ENCODE measurements at regions not wholly inside any gene's neighbourhood (a gene's known extent, or its start where the extent isn't known, plus 50 kb on each side); places are given as distances from the start of the nearest gene placed in this dataset.

- TF ChIP-seq GABPA (IDR thresholded peaks at IDR 0.05; ENCODE audit: low read depth) (no peak), SPI1 (IDR thresholded peaks at IDR 0.05; ENCODE audit: borderline replicate concordance, low read depth) (peak; percentile 59; the same call in 1 of the 2 replicates), POLR2AphosphoS5 (IDR thresholded peaks at IDR 0.05; ENCODE audit: low read depth) (no peak), REST (IDR thresholded peaks at IDR 0.05; ENCODE audit: insufficient replicate concordance, low read depth) (no peak)
- TF ChIP-seq, protein P1, sequence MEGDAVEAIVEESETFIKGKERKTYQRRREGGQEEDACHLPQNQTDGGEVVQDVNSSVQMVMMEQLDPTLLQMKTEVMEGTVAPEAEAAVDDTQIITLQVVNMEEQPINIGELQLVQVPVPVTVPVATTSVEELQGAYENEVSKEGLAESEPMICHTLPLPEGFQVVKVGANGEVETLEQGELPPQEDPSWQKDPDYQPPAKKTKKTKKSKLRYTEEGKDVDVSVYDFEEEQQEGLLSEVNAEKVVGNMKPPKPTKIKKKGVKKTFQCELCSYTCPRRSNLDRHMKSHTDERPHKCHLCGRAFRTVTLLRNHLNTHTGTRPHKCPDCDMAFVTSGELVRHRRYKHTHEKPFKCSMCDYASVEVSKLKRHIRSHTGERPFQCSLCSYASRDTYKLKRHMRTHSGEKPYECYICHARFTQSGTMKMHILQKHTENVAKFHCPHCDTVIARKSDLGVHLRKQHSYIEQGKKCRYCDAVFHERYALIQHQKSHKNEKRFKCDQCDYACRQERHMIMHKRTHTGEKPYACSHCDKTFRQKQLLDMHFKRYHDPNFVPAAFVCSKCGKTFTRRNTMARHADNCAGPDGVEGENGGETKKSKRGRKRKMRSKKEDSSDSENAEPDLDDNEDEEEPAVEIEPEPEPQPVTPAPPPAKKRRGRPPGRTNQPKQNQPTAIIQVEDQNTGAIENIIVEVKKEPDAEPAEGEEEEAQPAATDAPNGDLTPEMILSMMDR (IDR thresholded peaks at IDR 0.05; ENCODE audit: insufficient read depth, low read length): no peak
- H3K27me3 ChIP-seq (ENCODE audit: insufficient read depth, poor library complexity, severe bottlenecking): no peaks in the 10 kb centered on the region
- peak in 1 of 2 experiments; percentile 47 for DNase-seq (ENCODE audit: low read depth in 1 of 2, low spot score in 1 of 2)
- H3K4me3 ChIP-seq (replicated peaks; ENCODE audit: insufficient read depth, low read length): no peak overlapping the region
- no peak overlapping the region for H3K27ac ChIP-seq (replicated peaks)
Observed at GRCh38 chr19:28504139-28504538, 708.8 kb downstream of the UQCRFS1 start.

- DNase-seq (ENCODE audit: low read depth in 1 of 2, low spot score in 1 of 2): no peak
- no peak overlapping the region for H3K27ac ChIP-seq (replicated peaks)
- TF ChIP-seq GABPA (IDR thresholded peaks at IDR 0.05; ENCODE audit: low read depth) (no peak), REST (IDR thresholded peaks at IDR 0.05; ENCODE audit: insufficient replicate concordance, low read depth) (no peak), SPI1 (IDR thresholded peaks at IDR 0.05; ENCODE audit: borderline replicate concordance, low read depth) (no peak), POLR2AphosphoS5 (IDR thresholded peaks at IDR 0.05; ENCODE audit: low read depth) (no peak)
- TF ChIP-seq, protein P1 (IDR thresholded peaks at IDR 0.05; ENCODE audit: insufficient read depth, low read length): no peak
- no peak overlapping the region for H3K4me3 ChIP-seq (replicated peaks; ENCODE audit: insufficient read depth, low read length)
- no peaks in the 10 kb centered on the region for H3K27me3 ChIP-seq (ENCODE audit: insufficient read depth, poor library complexity, severe bottlenecking)
Observed at GRCh38 chr19:28502879-28503734, 709.8 kb downstream of the UQCRFS1 start.

GRCh38 chr19:28501976-28502375 is 711.0 kb downstream of the UQCRFS1 start:
- no peak overlapping the region for H3K27ac ChIP-seq (replicated peaks)
- no peak for TF ChIP-seq SPI1 (IDR thresholded peaks at IDR 0.05; ENCODE audit: borderline replicate concordance, low read depth)
- TF ChIP-seq, protein P1 (IDR thresholded peaks at IDR 0.05; ENCODE audit: insufficient read depth, low read length): no peak
- TF ChIP-seq REST (IDR thresholded peaks at IDR 0.05; ENCODE audit: insufficient replicate concordance, low read depth): no peak
- no peak for TF ChIP-seq GABPA (IDR thresholded peaks at IDR 0.05; ENCODE audit: low read depth)
- H3K4me3 ChIP-seq (replicated peaks; ENCODE audit: insufficient read depth, low read length): no peak overlapping the region
- H3K27me3 ChIP-seq (ENCODE audit: insufficient read depth, poor library complexity, severe bottlenecking): no peaks in the 10 kb centered on the region
- DNase-seq (ENCODE audit: low read depth in 1 of 2, low spot score in 1 of 2): no peak
